Smooth muscle cell (in vitro differentiated cells): ENCODE measurements at regions not wholly inside any gene's neighbourhood (a gene's known extent, or its start where the extent isn't known, plus 50 kb on each side); places are given as distances from the start of the nearest gene placed in this dataset.
"Not testable (repeated sequence)": the region's sequence is repeated elsewhere in the genome, so short reads cannot be mapped to it uniquely, and the experiment has no call there.

Experiments
- DNase-seq: peaks from one replicate; lab custom pipeline; 2025; ENCODE audit not compliant: unreplicated experiment; lab: John Stamatoyannopoulos, UW
- H2AFZ ChIP-seq: fragments of 200-600 bp; sonication (generic); 2 replicates; pipeline ENCODE4 v1.6.0; 2016; ENCODE audit warnings: antibody characterized with exemption, low read depth, mild to moderate bottlenecking
- H3F3A ChIP-seq: fragments of 200-600 bp; sonication (generic); 2 replicates; pipeline ENCODE4 v1.6.0; 2017; ENCODE audit warnings: antibody characterized with exemption, low read depth
- H3K27ac ChIP-seq: fragments of 200-600 bp; sonication (generic); 2 replicates; pipeline ENCODE4 v1.5.1; 2016; ENCODE audit warnings: low read depth, mild to moderate bottlenecking
- H3K27me3 ChIP-seq: fragments of 200-600 bp; sonication (generic); 2 replicates; pipeline ENCODE4 v1.6.1; 2016; ENCODE audit warnings: low read depth, mild to moderate bottlenecking
- H3K36me3 ChIP-seq: fragments of 200-600 bp; sonication (generic); 2 replicates; pipeline ENCODE4 v1.5.1; 2016; ENCODE audit warnings: low read depth
- H3K4me1 ChIP-seq: fragments of 200-600 bp; sonication (generic); 2 replicates; pipeline ENCODE4 v1.5.1; 2016; ENCODE audit warnings: low read depth
- H3K4me2 ChIP-seq: fragments of 200-600 bp; sonication (generic); 2 replicates; pipeline ENCODE4 v1.6.0; 2016; ENCODE audit warnings: mild to moderate bottlenecking
- H3K4me3 ChIP-seq: fragments of 200-600 bp; sonication (generic); 2 replicates; pipeline ENCODE4 v1.5.1; 2016; ENCODE audit warnings: mild to moderate bottlenecking
- H3K79me2 ChIP-seq: fragments of 200-600 bp; sonication (generic); 2 replicates; pipeline ENCODE4 v1.6.0; 2016; ENCODE audit warnings: low read depth, mild to moderate bottlenecking
- H3K9ac ChIP-seq: fragments of 200-600 bp; sonication (generic); 2 replicates; pipeline ENCODE4 v1.6.0; 2016; ENCODE audit warnings: low read depth
- H3K9me3 ChIP-seq: fragments of 200-600 bp; sonication (generic); replicated peaks from 2 replicates; pipeline ENCODE4 v1.5.1; 2016; ENCODE audit warnings: low read depth
- H4K20me1 ChIP-seq: fragments of 200-600 bp; sonication (generic); 2 replicates; pipeline ENCODE4 v1.6.0; 2016; ENCODE audit warnings: low read depth
- CTCF ChIP-seq: fragments of 200-600 bp; sonication (generic); IDR thresholded peaks from 2 replicates; pipeline ENCODE4 v1.5.1; 2017; ENCODE audit warnings: borderline replicate concordance, mild to moderate bottlenecking, antibody characterized with exemption; ENCODE audit not compliant: insufficient read depth, poor library complexity, severe bottlenecking
- WGBS: methylation state at CpG from one replicate; pipeline ENCODE4 v1.1.7; 2016; ENCODE audit warnings: low lambda C conversion rate; 5-methylcytosine and 5-hydroxymethylcytosine counted together

GRCh38 chr5:21581508-21581907, 1271.6 kb downstream of the CDH12 start:
- Histone ChIP-seq H3F3A (no peaks in the 10 kb centered on the region), H2AFZ (no peak overlapping the region), H3K4me1 (no peaks in the 10 kb centered on the region), H3K4me3 (no peak overlapping the region), H3K9me3 (no peaks in the 10 kb centered on the region), H3K9ac (no peak overlapping the region), H3K27me3 (no peaks in the 10 kb centered on the region), H3K27ac (no peak overlapping the region), H3K36me3 (no peaks in the 10 kb centered on the region), H4K20me1 (no peaks in the 10 kb centered on the region), H3K4me2 (no peak overlapping the region), H3K79me2 (no peaks in the 10 kb centered on the region)
- 88% methylated on average over 3 of the region's 3 CpGs for WGBS
- DNase-seq = no peak
- no peak for TF ChIP-seq CTCF

- H3K9ac ChIP-seq = no peak overlapping the region
- H3K9me3 ChIP-seq = no peaks in the 10 kb centered on the region
- no peak overlapping the region for H3K27ac ChIP-seq
- no peak overlapping the region for H3K4me2 ChIP-seq
- no peaks in the 10 kb centered on the region for H3F3A ChIP-seq
- H2AFZ ChIP-seq = no peak overlapping the region
- 88% methylated on average over 4 of the region's 4 CpGs for WGBS
- H3K27me3 ChIP-seq = no peaks in the 10 kb centered on the region
- H4K20me1 ChIP-seq = no peaks in the 10 kb centered on the region
- DNase-seq = no peak
- H3K79me2 ChIP-seq = no peaks in the 10 kb centered on the region
- no peaks in the 10 kb centered on the region for H3K4me1 ChIP-seq
- no peak overlapping the region for H3K4me3 ChIP-seq
- TF ChIP-seq CTCF = no peak
- no peaks in the 10 kb centered on the region for H3K36me3 ChIP-seq
These were observed 1278.2 kb downstream of the CDH12 start for GRCh38 chr5:21574961-21575360.

GRCh38 chr5:21574438-21574837, 1278.7 kb downstream of the CDH12 start:
- Histone ChIP-seq H3K4me2 (no peak overlapping the region), H3K79me2 (no peaks in the 10 kb centered on the region), H2AFZ (no peak overlapping the region), H3K27me3 (no peaks in the 10 kb centered on the region), H3F3A (no peaks in the 10 kb centered on the region), H3K4me1 (no peaks in the 10 kb centered on the region), H3K9ac (no peak overlapping the region), H3K4me3 (no peak overlapping the region), H3K9me3 (no peaks in the 10 kb centered on the region), H3K36me3 (no peaks in the 10 kb centered on the region), H3K27ac (no peak overlapping the region), H4K20me1 (no peaks in the 10 kb centered on the region)
- WGBS = 28% methylated on average over 4 of the region's 4 CpGs
- TF ChIP-seq CTCF = no peak
- DNase-seq = no peak

GRCh38 chr5:21573416-21574314, 1279.5 kb downstream of the CDH12 start:
- no peak overlapping the region for H3K4me2 ChIP-seq

GRCh38 chr5:21571196-21571595, 1281.9 kb downstream of the CDH12 start:
- H3F3A ChIP-seq, H3K79me2 ChIP-seq, H3K4me1 ChIP-seq, H2AFZ ChIP-seq, H3K4me3 ChIP-seq, H3K27ac ChIP-seq, H4K20me1 ChIP-seq, H3K27me3 ChIP-seq, H3K36me3 ChIP-seq, H3K9me3 ChIP-seq, H3K9ac ChIP-seq, H3K4me2 ChIP-seq, DNase-seq: not testable (repeated sequence)
- WGBS = 86% methylated on average over 1 of the region's 1 CpG

More at GRCh38 chr5:21573416-21574314, 1279.5 kb downstream of the CDH12 start:
- no peaks in the 10 kb centered on the region for H3K27me3 ChIP-seq
- no peaks in the 10 kb centered on the region for H3K79me2 ChIP-seq
- H3K4me3 ChIP-seq = no peak overlapping the region
- DNase-seq = no peak
- H3F3A ChIP-seq = no peaks in the 10 kb centered on the region
- H3K36me3 ChIP-seq = no peaks in the 10 kb centered on the region
- no peaks in the 10 kb centered on the region for H3K9me3 ChIP-seq
- no peak overlapping the region for H3K9ac ChIP-seq
- no peaks in the 10 kb centered on the region for H3K4me1 ChIP-seq
- no peak overlapping the region for H2AFZ ChIP-seq
- H4K20me1 ChIP-seq = no peaks in the 10 kb centered on the region
- H3K27ac ChIP-seq = no peak overlapping the region
- TF ChIP-seq CTCF = no peak
- WGBS = 61% methylated on average over 1 of the region's 1 CpG
